Neural progenitor cell (in vitro differentiated cells): ENCODE measurements at regions not wholly inside any gene's neighbourhood (a gene's known extent, or its start where the extent isn't known, plus 50 kb on each side); places are given as distances from the start of the nearest gene placed in this dataset.

ENCODE experiments used
- EZH2 ChIP-seq: fragments of 200-600 bp; sonication (generic); IDR thresholded peaks from 2 replicates; pipeline ENCODE4 v1.6.1; 2017; ENCODE audit warnings: antibody characterized with exemption, mild to moderate bottlenecking, moderate library complexity
- TF ChIP-seq, protein P1 (sequence below): fragments of 200-600 bp; sonication (generic); IDR thresholded peaks from 2 replicates; pipeline ENCODE4 v1.5.1; 2017; ENCODE audit warnings: antibody characterized with exemption, mild to moderate bottlenecking

- TF ChIP-seq, protein P1, sequence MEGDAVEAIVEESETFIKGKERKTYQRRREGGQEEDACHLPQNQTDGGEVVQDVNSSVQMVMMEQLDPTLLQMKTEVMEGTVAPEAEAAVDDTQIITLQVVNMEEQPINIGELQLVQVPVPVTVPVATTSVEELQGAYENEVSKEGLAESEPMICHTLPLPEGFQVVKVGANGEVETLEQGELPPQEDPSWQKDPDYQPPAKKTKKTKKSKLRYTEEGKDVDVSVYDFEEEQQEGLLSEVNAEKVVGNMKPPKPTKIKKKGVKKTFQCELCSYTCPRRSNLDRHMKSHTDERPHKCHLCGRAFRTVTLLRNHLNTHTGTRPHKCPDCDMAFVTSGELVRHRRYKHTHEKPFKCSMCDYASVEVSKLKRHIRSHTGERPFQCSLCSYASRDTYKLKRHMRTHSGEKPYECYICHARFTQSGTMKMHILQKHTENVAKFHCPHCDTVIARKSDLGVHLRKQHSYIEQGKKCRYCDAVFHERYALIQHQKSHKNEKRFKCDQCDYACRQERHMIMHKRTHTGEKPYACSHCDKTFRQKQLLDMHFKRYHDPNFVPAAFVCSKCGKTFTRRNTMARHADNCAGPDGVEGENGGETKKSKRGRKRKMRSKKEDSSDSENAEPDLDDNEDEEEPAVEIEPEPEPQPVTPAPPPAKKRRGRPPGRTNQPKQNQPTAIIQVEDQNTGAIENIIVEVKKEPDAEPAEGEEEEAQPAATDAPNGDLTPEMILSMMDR = no peak
- TF ChIP-seq EZH2 = no peak
Measured at GRCh38 chr12:69173368-69173767, 66.0 kb upstream of the CPSF6 start.
